RWPE2 (cell line): ENCODE measurements at regions not wholly inside any gene's neighbourhood (a gene's known extent, or its start where the extent isn't known, plus 50 kb on each side); places are given as distances from the start of the nearest gene placed in this dataset.

Experiments
- ATAC-seq: fragments of 200-7000 bp; cut with Tn5 transposase; 3 replicates; pipeline ENCODE4 v1.9.1; 2021; ENCODE audit warnings: low read depth
- DNase-seq: peaks from one replicate; pipeline ENCODE4 v3.0.0-alpha.2; 2020; ENCODE audit warnings: low spot score
- H3K27ac ChIP-seq: fragments of 450-650 bp; 2 replicates; pipeline ENCODE4 v1.5.1; 2017; ENCODE audit warnings: mild to moderate bottlenecking; ENCODE audit not compliant: poor library complexity, severe bottlenecking
- H3K27me3 ChIP-seq: fragments of 250-450 bp; sonication (Bioruptor Pico); 2 replicates; pipeline ENCODE4 v1.5.1; 2021; ENCODE audit warnings: mild to moderate bottlenecking, moderate library complexity; ENCODE audit not compliant: insufficient read depth, poor library complexity, severe bottlenecking
- H3K36me3 ChIP-seq: fragments of 250-450 bp; sonication (Bioruptor Pico); 2 replicates; pipeline ENCODE4 v1.5.1; 2020; ENCODE audit warnings: low read depth, mild to moderate bottlenecking, moderate library complexity
- H3K4me1 ChIP-seq: fragments of 250-450 bp; sonication (Bioruptor Pico); 2 replicates; pipeline ENCODE4 v1.5.1; 2021; ENCODE audit warnings: mild to moderate bottlenecking, moderate library complexity; ENCODE audit not compliant: insufficient read depth, poor library complexity, severe bottlenecking
- H3K4me3 ChIP-seq: fragments of 250-450 bp; sonication (Bioruptor Pico); 2 replicates; pipeline ENCODE4 v1.5.1; 2021; ENCODE audit warnings: mild to moderate bottlenecking, moderate library complexity; ENCODE audit not compliant: severe bottlenecking
- H3K9me3 ChIP-seq: fragments of 250-450 bp; sonication (Bioruptor Pico); 2 replicates; pipeline ENCODE4 v1.5.1; 2021; ENCODE audit warnings: mild to moderate bottlenecking, moderate library complexity; ENCODE audit not compliant: severe bottlenecking
- TF ChIP-seq, protein P1 (sequence below): fragments of 450-650 bp; IDR thresholded peaks from one replicate; pipeline ENCODE4 v1.5.1; 2017; ENCODE audit warnings: mild to moderate bottlenecking, moderate library complexity; ENCODE audit not compliant: poor library complexity, severe bottlenecking

GRCh38 chr2:226176283-226176984 lies 623.2 kb downstream of the IRS1 start:
- peaks cover 12% of the 10 kb centered on the region for H3K9me3 ChIP-seq
- 0 out of 2 replicates have a peak, but pooled peaks cover 3% of the 10 kb centered on the region for H3K36me3 ChIP-seq
- DNase-seq = no peak
- ATAC-seq = no peak
- no peak overlapping the region for H3K27ac ChIP-seq
- H3K27me3 ChIP-seq = no peaks in the 10 kb centered on the region
- H3K4me1 ChIP-seq = no peaks in the 10 kb centered on the region
- TF ChIP-seq, protein P1, sequence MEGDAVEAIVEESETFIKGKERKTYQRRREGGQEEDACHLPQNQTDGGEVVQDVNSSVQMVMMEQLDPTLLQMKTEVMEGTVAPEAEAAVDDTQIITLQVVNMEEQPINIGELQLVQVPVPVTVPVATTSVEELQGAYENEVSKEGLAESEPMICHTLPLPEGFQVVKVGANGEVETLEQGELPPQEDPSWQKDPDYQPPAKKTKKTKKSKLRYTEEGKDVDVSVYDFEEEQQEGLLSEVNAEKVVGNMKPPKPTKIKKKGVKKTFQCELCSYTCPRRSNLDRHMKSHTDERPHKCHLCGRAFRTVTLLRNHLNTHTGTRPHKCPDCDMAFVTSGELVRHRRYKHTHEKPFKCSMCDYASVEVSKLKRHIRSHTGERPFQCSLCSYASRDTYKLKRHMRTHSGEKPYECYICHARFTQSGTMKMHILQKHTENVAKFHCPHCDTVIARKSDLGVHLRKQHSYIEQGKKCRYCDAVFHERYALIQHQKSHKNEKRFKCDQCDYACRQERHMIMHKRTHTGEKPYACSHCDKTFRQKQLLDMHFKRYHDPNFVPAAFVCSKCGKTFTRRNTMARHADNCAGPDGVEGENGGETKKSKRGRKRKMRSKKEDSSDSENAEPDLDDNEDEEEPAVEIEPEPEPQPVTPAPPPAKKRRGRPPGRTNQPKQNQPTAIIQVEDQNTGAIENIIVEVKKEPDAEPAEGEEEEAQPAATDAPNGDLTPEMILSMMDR = no peak
- H3K4me3 ChIP-seq = no peak overlapping the region

DNA sequence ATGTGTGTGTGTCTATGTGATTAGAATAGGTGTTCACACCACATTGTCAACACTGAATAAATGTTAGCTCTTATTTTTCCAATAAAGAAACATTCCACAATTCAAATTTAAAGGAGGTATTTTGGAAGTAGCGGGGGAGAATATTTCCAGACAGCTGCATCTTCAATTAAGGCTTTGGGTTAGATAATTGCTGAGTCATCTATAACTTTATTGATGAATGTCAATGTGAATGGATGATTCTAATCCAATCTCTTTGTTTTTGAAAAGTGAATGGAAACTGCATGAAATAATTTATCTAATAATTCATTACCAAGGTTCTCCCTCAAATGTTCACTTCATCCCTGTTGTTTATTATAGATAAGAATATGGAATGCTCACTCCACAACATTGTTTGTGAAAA lies 625.2 kb downstream of the IRS1 start:
- Histone ChIP-seq H3K27me3 (no peaks in the 10 kb centered on the region), H3K9me3 (peaks cover 12% of the 10 kb centered on the region), H3K4me1 (no peaks in the 10 kb centered on the region), H3K36me3 (0 out of 2 replicates have a peak, but pooled peaks cover 3% of the 10 kb centered on the region), H3K4me3 (no peak overlapping the region), H3K27ac (no peak overlapping the region)
- TF ChIP-seq, protein P1 = no peak
- ATAC-seq (no peak), DNase-seq (no peak)

- no peak overlapping the region for H3K4me3 ChIP-seq
- no peaks in the 10 kb centered on the region for H3K36me3 ChIP-seq
- H3K27ac ChIP-seq = no peak overlapping the region
- TF ChIP-seq, protein P1 = no peak
- no peak for DNase-seq
- peaks cover 8% of the 10 kb centered on the region for H3K9me3 ChIP-seq
- no peaks in the 10 kb centered on the region for H3K4me1 ChIP-seq
- H3K27me3 ChIP-seq = no peaks in the 10 kb centered on the region
- ATAC-seq = no peak
These were observed 626.7 kb downstream of the IRS1 start for GRCh38 chr2:226172939-226173338.

DNA sequence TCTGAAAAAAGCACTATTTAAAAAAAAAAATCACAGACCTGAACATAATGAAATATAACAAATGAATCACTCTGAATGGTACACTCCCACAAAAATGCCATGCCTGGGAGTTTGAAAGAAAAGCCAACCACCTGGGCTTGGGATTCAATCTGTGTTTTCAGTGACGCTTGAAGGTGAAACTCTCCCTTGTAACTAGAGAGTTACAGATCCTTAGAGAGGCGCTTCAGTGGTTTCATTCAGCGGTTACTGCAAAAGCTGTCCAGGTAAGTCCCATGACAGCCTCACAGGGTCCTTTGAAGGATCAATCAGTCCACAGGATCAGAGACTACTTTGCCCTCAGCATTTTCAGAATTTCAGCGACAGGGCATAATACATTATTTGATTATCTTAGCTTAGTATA lies 627.3 kb downstream of the IRS1 start:
- Histone ChIP-seq H3K36me3 (no peaks in the 10 kb centered on the region), H3K9me3 (peaks cover 4% of the 10 kb centered on the region), H3K27me3 (no peaks in the 10 kb centered on the region), H3K27ac (no peak overlapping the region), H3K4me1 (no peaks in the 10 kb centered on the region), H3K4me3 (no peak overlapping the region)
- TF ChIP-seq, protein P1 = no peak
- ATAC-seq (no peak), DNase-seq (no peak)

GRCh38 chr2:226169751-226170581 lies 629.7 kb downstream of the IRS1 start:
- H3K4me1 ChIP-seq = no peaks in the 10 kb centered on the region
- no peaks in the 10 kb centered on the region for H3K36me3 ChIP-seq
- H3K27me3 ChIP-seq = no peaks in the 10 kb centered on the region
- ATAC-seq (no peak), DNase-seq (no peak)
- no peak overlapping the region for H3K27ac ChIP-seq
- H3K9me3 ChIP-seq = no peaks in the 10 kb centered on the region
- TF ChIP-seq, protein P1 = no peak
- no peak overlapping the region for H3K4me3 ChIP-seq
